Middle frontal gyrus (tissue), 1 donor: ENCODE measurements at regions not wholly inside any gene's neighbourhood (a gene's known extent, or its start where the extent isn't known, plus 50 kb on each side); places are given as distances from the start of the nearest gene placed in this dataset.

ENCODE experiments used
- DNase-seq: peaks from one replicate; pipeline ENCODE4 v3.0.0-alpha.2; 2015; ENCODE audit warnings: low spot score; ENCODE audit errors: extremely low spot score

- DNase-seq = no peak
Measured at GRCh38 chr2:200209030-200209429, 97.5 kb upstream of the SPATS2L start.

- DNase-seq = no peak
Measured at GRCh38 chr2:200211643-200212042, 94.8 kb upstream of the SPATS2L start.

- DNase-seq = no peak
Measured at GRCh38 chr2:200212862-200213425, 93.5 kb upstream of the SPATS2L start.

- DNase-seq = no peak
Measured at GRCh38 chr2:200216310-200216709, 90.2 kb upstream of the SPATS2L start.

- DNase-seq = no peak
Measured at GRCh38 chr2:200217320-200217719, 89.2 kb upstream of the SPATS2L start.

GRCh38 chr2:200218645-200219044 lies 87.8 kb upstream of the SPATS2L start:
- DNase-seq = no peak

- DNase-seq = no peak
Measured at GRCh38 chr2:200219309-200220113, 87.0 kb upstream of the SPATS2L start.

GRCh38 chr2:200220251-200220650 lies 86.2 kb upstream of the SPATS2L start:
- DNase-seq = no peak

GRCh38 chr2:200221055-200221955 lies 85.2 kb upstream of the SPATS2L start:
- no peak for DNase-seq

GRCh38 chr2:200222791-200223190 lies 83.7 kb upstream of the SPATS2L start:
- no peak for DNase-seq

- no peak for DNase-seq
Measured at GRCh38 chr2:200223205-200223784, 83.2 kb upstream of the SPATS2L start.

- peak; percentile 26 for DNase-seq
Measured at GRCh38 chr2:200225951-200226350, 80.5 kb upstream of the SPATS2L start.

- DNase-seq = no peak
Measured at GRCh38 chr2:200226451-200227426, 79.8 kb upstream of the SPATS2L start.

GRCh38 chr2:200230716-200231115 lies 75.8 kb upstream of the SPATS2L start:
- no peak for DNase-seq

- no peak for DNase-seq
Measured at GRCh38 chr2:200235533-200235932, 71.0 kb upstream of the SPATS2L start.

GRCh38 chr2:200239216-200239615 lies 67.3 kb upstream of the SPATS2L start:
- no peak for DNase-seq

GRCh38 chr2:200242570-200242969 lies 63.9 kb upstream of the SPATS2L start:
- no peak for DNase-seq

GRCh38 chr2:200243441-200243840 lies 63.1 kb upstream of the SPATS2L start:
- DNase-seq = no peak

GRCh38 chr2:200244111-200244510 lies 62.4 kb upstream of the SPATS2L start:
- DNase-seq = no peak

- no peak for DNase-seq
Measured at GRCh38 chr2:200247494-200247893, 59.0 kb upstream of the SPATS2L start.
